Esophagus muscularis mucosa (tissue), 4 donors: ENCODE measurements at regions not wholly inside any gene's neighbourhood (a gene's known extent, or its start where the extent isn't known, plus 50 kb on each side); places are given as distances from the start of the nearest gene placed in this dataset.
"Not testable (repeated sequence)": the region's sequence is repeated elsewhere in the genome, so short reads cannot be mapped to it uniquely, and the experiment has no call there.

ENCODE experiments used
- DNase-seq: peaks from one replicate; pipeline ENCODE4 v3.0.0-alpha.2; 2017; ENCODE audit errors: extremely low spot score
- H3K27ac ChIP-seq, 4 donors: fragments of 200-600 bp; sonication (generic); replicated peaks in 1 of 4; 1 replicate in 3 of 4; 2 replicates in 1 of 4; pipeline ENCODE4 v1.5.1; 2016 to 2019; ENCODE audit warnings: mild to moderate bottlenecking in 1 of 4
- H3K27me3 ChIP-seq, 4 donors: fragments of 200-600 bp; sonication (generic); one replicate each; pipeline versions ENCODE4 v1.5.1 to v1.6.0; 2016 to 2019
- H3K36me3 ChIP-seq, 4 donors: fragments of 200-600 bp; sonication (generic); one replicate each; pipeline ENCODE4 v1.5.1; 2016 to 2019
- H3K4me1 ChIP-seq, 4 donors: fragments of 200-600 bp; sonication (generic); one replicate each; pipeline ENCODE4 v1.5.1; 2016 to 2019
- H3K4me3 ChIP-seq, 4 donors: fragments of 200-600 bp; sonication (generic); 1 replicate in 2 of 4; 2 replicates in 2 of 4; pipeline ENCODE4 v1.5.1; 2016 to 2019; ENCODE audit warnings: mild to moderate bottlenecking in 4 of 4, moderate library complexity in 1 of 4
- H3K9me3 ChIP-seq, 4 donors: fragments of 200-600 bp; sonication (generic); 1 replicate in 3 of 4; 2 replicates in 1 of 4; pipeline ENCODE4 v1.5.1; 2016 to 2019
- EP300 ChIP-seq: sonication (generic); formaldehyde crosslinking; IDR thresholded peaks from one replicate; pipeline ENCODE4 v1.6.1; 2017; ENCODE audit warnings: antibody characterized with exemption
- POLR2A ChIP-seq: fragments of 450-650 bp; IDR thresholded peaks from one replicate; pipeline ENCODE4 v1.6.1; 2017; ENCODE audit warnings: antibody characterized with exemption, moderate library complexity, mild to moderate bottlenecking, low read depth
- POLR2AphosphoS5 ChIP-seq, 2 donors: sonication (generic); formaldehyde crosslinking; IDR thresholded peaks; one replicate each; pipeline ENCODE4 v1.6.1; 2017; ENCODE audit warnings: antibody characterized with exemption in 2 of 2
- WGBS: methylation state at CpG from one replicate; pipeline ENCODE4 v1.1.5; 2018; 5-methylcytosine and 5-hydroxymethylcytosine counted together
- intact Hi-C: fragments of 100-400 bp; cut with DNase I; formaldehyde crosslinking; loops from one replicate; pipeline ENCODE4 v1.15.1; 2023
- TF ChIP-seq, protein P1 (sequence below), 3 experiments: fragments of 200-600 bp in 2 of 3; fragments of 450-650 bp in 1 of 3; sonication (generic) in 2 of 3; IDR thresholded peaks; one replicate each; pipeline ENCODE4 v1.5.1; 2017 to 2019; ENCODE audit warnings: antibody characterized with exemption in 3 of 3, mild to moderate bottlenecking in 2 of 3, moderate library complexity in 1 of 3

- Histone ChIP-seq H3K4me1 (peaks cover 0 to 5% (median 0%) of the 10 kb centered on the region in 4 donors), H3K27me3 (no peaks in the 10 kb centered on the region), H3K9me3 (peaks cover 0 to 7% (median 0%) of the 10 kb centered on the region in 4 donors), H3K4me3 (no peak overlapping the region), H3K36me3 (no peaks in the 10 kb centered on the region), H3K27ac (no peak overlapping the region)
- DNase-seq: no peak
- intact Hi-C loops: no loop called here
- no peak for TF ChIP-seq EP300
- no peak for TF ChIP-seq POLR2AphosphoS5 (IDR thresholded peaks at IDR 0.05)
- no peak for TF ChIP-seq POLR2A
- TF ChIP-seq, protein P1, sequence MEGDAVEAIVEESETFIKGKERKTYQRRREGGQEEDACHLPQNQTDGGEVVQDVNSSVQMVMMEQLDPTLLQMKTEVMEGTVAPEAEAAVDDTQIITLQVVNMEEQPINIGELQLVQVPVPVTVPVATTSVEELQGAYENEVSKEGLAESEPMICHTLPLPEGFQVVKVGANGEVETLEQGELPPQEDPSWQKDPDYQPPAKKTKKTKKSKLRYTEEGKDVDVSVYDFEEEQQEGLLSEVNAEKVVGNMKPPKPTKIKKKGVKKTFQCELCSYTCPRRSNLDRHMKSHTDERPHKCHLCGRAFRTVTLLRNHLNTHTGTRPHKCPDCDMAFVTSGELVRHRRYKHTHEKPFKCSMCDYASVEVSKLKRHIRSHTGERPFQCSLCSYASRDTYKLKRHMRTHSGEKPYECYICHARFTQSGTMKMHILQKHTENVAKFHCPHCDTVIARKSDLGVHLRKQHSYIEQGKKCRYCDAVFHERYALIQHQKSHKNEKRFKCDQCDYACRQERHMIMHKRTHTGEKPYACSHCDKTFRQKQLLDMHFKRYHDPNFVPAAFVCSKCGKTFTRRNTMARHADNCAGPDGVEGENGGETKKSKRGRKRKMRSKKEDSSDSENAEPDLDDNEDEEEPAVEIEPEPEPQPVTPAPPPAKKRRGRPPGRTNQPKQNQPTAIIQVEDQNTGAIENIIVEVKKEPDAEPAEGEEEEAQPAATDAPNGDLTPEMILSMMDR (IDR thresholded peaks at IDR 0.05): no peak
Observed at GRCh38 chrX:46173159-46173558, 372.1 kb downstream of the ZNF674 start.

DNA sequence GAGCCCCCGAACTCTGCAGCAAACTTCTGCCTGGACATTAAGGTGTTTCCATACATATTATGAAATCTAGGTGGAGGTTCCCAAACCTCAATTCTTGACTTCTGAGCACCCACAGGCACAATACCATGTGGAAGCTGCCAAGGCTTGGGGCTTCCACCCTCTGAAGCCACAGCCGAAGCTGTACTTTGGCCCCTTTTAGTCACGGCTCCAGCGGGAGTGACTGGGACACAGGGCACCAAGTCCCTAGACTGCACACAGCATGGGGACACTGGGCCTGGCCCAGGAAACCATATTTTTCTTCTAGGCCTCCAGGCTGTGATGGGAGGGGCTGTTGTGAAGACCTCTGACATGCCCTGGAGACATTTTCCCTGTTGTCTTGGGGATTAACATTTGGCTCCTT lies 373.8 kb downstream of the ZNF674 start:
- H3K4me1 ChIP-seq, H3K4me3 ChIP-seq, H3K36me3 ChIP-seq, H3K27ac ChIP-seq, H3K27me3 ChIP-seq, H3K9me3 ChIP-seq, intact Hi-C loops, DNase-seq: not testable (repeated sequence)
- 100% methylated on average over 2 of the region's 4 CpGs for WGBS

GRCh38 chrX:46169808-46170207 lies 375.4 kb downstream of the ZNF674 start:
- H3K4me3 ChIP-seq: no peak overlapping the region
- H3K4me1 ChIP-seq: peaks cover 0 to 19% (median 0%) of the 10 kb centered on the region in 4 donors
- no peak for DNase-seq
- no peaks in the 10 kb centered on the region for H3K27me3 ChIP-seq
- H3K9me3 ChIP-seq: peaks cover 0 to 7% (median 0%) of the 10 kb centered on the region in 4 donors
- intact Hi-C loops: no loop called here
- TF ChIP-seq, protein P1 (IDR thresholded peaks at IDR 0.05): no peak
- TF ChIP-seq POLR2AphosphoS5 (IDR thresholded peaks at IDR 0.05) (no peak), POLR2A (no peak), EP300 (no peak)
- 57% methylated on average over 3 of the region's 3 CpGs for WGBS
- no peak overlapping the region for H3K27ac ChIP-seq
- no peaks in the 10 kb centered on the region for H3K36me3 ChIP-seq

DNA sequence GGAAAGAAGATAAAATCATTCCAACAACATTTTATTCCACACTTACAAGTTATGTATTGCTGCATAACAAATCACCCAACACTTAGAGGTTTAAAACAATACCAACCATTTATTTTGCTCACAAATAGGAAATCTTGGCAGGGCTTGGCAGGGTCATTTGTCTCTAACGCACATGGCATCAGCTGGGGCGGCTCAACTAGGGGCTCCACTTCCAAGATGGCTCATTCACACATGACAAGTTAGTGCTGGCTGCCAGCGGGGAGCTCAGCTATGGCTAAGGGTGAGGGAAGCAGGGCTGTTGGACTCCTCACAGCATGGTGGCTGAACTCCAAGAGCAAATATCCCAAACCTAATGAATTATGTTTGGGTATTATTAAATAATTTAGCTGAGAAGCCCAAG lies 377.0 kb downstream of the ZNF674 start:
- H3K4me3 ChIP-seq: no peak overlapping the region
- H3K9me3 ChIP-seq: peaks cover 0 to 7% (median 0%) of the 10 kb centered on the region in 4 donors
- H3K27me3 ChIP-seq: no peaks in the 10 kb centered on the region
- intact Hi-C loops: no loop called here
- peaks cover 0 to 22% (median 0%) of the 10 kb centered on the region in 4 donors for H3K4me1 ChIP-seq
- DNase-seq: no peak
- 39% methylated on average over 3 of the region's 3 CpGs for WGBS
- H3K27ac ChIP-seq: peak overlapping the region in 1 of 4 donors; percentile 17
- no peaks in the 10 kb centered on the region for H3K36me3 ChIP-seq
- TF ChIP-seq, protein P1 (IDR thresholded peaks at IDR 0.05): no peak
- peak in 1 of 2 donors; percentile 11 for TF ChIP-seq POLR2AphosphoS5 (IDR thresholded peaks at IDR 0.05)

DNA sequence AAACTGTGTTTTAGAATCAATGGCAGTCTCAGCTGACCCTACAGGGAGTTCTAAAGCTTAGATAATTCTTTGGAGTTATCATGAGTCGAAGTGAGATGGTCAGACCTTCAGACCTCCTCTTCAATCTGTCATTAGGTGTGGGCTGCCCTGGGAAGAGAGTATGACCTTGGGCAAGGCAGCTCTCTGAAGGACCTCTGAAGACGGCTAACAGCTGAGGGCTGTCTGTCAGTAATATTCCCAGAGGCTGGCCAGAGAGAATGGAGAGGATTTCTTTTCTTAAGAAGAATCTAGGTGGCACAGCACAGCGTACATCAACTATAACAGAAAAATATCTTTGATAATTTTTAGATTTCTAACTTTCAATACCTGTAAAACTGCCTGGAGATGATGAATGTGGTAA lies 379.4 kb downstream of the ZNF674 start:
- TF ChIP-seq POLR2AphosphoS5 (IDR thresholded peaks at IDR 0.05): no peak
- TF ChIP-seq, protein P1 (IDR thresholded peaks at IDR 0.05): no peak
- TF ChIP-seq POLR2A: no peak
- TF ChIP-seq EP300: no peak
- intact Hi-C loops: no loop called here
- no peak for DNase-seq
- Histone ChIP-seq H3K27me3 (no peaks in the 10 kb centered on the region), H3K9me3 (no peaks in the 10 kb centered on the region), H3K36me3 (no peaks in the 10 kb centered on the region), H3K27ac (peak overlapping the region; percentile 26 to 65 (median 46)), H3K4me1 (peaks cover 0 to 22% (median 0%) of the 10 kb centered on the region in 4 donors), H3K4me3 (no peak overlapping the region)
- WGBS: 50% methylated on average over 3 of the region's 3 CpGs
